A549 (cell line): ENCODE measurements at regions not wholly inside any gene's neighbourhood (a gene's known extent, or its start where the extent isn't known, plus 50 kb on each side); places are given as distances from the start of the nearest gene placed in this dataset.

Experiments
- ATAC-seq, 2 experiments: fragments of 200-7000 bp in 1 of 2; fragments of >200 bp in 1 of 2; cut with Nextera tagmentation in 1 of 2; cut with Tn5 transposase in 1 of 2; 3 replicates each; pipeline versions ENCODE4 v1.8.0 to v1.9.1; 2018 to 2020; ENCODE audit warnings: mild to moderate bottlenecking in 1 of 2, moderate library complexity in 1 of 2
- CTCF ChIA-PET: fragments of 300-600 bp; sonication (Branson Sonifier 250); formaldehyde crosslinking; extraction: SDS; loops from one replicate; lab custom pipeline; 2021; ENCODE audit warnings: antibody characterized with exemption, inconsistent platforms; lab: Yijun Ruan, JAX
- POLR2A ChIA-PET: fragments of 350-600 bp; formaldehyde crosslinking; extraction: SDS; loops from one replicate; lab custom pipeline; 2021; ENCODE audit warnings: antibody characterized with exemption, inconsistent platforms; lab: Yijun Ruan, JAX
- DNase-seq, 2 experiments: peaks; one replicate each; pipeline versions ENCODE4 v3.0.0 to v3.0.0-alpha.2; 2011 to 2016; ENCODE audit warnings: low read depth in 1 of 2, low spot score in 1 of 2
- FAIRE-seq: peaks from 2 replicates; lab custom pipeline; 2011; peaks lifted over from hg19 to GRCh38; lab: Jason Lieb, UNC
- H3K27ac ChIP-seq, 2 experiments: fragments of >200 bp; sonication (Bioruptor Twin); formaldehyde crosslinking; 3 replicates each; pipeline ENCODE4 v1.5.1; 2016 to 2017
- H3K4me1 ChIP-seq: fragments of >200 bp; sonication (Bioruptor Twin); formaldehyde crosslinking; 3 replicates; pipeline ENCODE4 v1.6.1; 2016
- H3K4me2 ChIP-seq: fragments of >200 bp; sonication (Bioruptor Twin); formaldehyde crosslinking; 3 replicates; pipeline ENCODE4 v1.6.1; 2016
- H3K4me3 ChIP-seq: fragments of >200 bp; sonication (Bioruptor Twin); formaldehyde crosslinking; 3 replicates; pipeline ENCODE4 v1.5.1; 2016
- H3K9me3 ChIP-seq: fragments of >200 bp; sonication (Bioruptor Twin); formaldehyde crosslinking; 3 replicates; pipeline ENCODE4 v1.6.1; 2016
- ATOH8 ChIP-seq: fragments of 250-450 bp; sonication (Bioruptor Pico); IDR thresholded peaks from 2 replicates; pipeline ENCODE4 v1.5.0; 2020; ENCODE audit warnings: low read depth, mild to moderate bottlenecking, moderate library complexity
- BCL3 ChIP-seq: fragments of >200 bp; sonication (Bioruptor Twin); formaldehyde crosslinking; IDR thresholded peaks from 3 replicates; pipeline ENCODE4 v1.6.1; 2016
- BHLHE40 ChIP-seq: IDR thresholded peaks from 2 replicates; pipeline ENCODE4 v1.6.1; 2012; ENCODE audit warnings: low read depth, low read length, inconsistent platforms
- E2F6 ChIP-seq: IDR thresholded peaks from 2 replicates; pipeline ENCODE4 v1.6.1; 2012; ENCODE audit warnings: low read depth, borderline replicate concordance
- ELK1 ChIP-seq: fragments of 150-350 bp; IDR thresholded peaks from 2 replicates; pipeline ENCODE4 v1.6.1; 2014; ENCODE audit warnings: low read depth, mild to moderate bottlenecking, low read length
- GATA3 ChIP-seq: IDR thresholded peaks from 2 replicates; pipeline ENCODE4 v1.6.1; 2012; ENCODE audit warnings: borderline replicate concordance
- HEYL ChIP-seq: fragments of 250-450 bp; sonication (Bioruptor Pico); IDR thresholded peaks from 2 replicates; pipeline ENCODE4 v1.8.0; 2021; ENCODE audit warnings: mild to moderate bottlenecking, moderate library complexity
- HMGXB4 ChIP-seq: fragments of 250-450 bp; sonication (Bioruptor Pico); IDR thresholded peaks from 2 replicates; pipeline ENCODE4 v1.5.0; 2021; ENCODE audit warnings: mild to moderate bottlenecking, moderate library complexity, borderline replicate concordance
- HOXB13 ChIP-seq: fragments of 250-450 bp; sonication (Bioruptor Pico); IDR thresholded peaks from 2 replicates; pipeline ENCODE4 v1.5.0; 2020; ENCODE audit warnings: low read depth, mild to moderate bottlenecking, moderate library complexity
- JUN ChIP-seq, 2 experiments: fragments of >200 bp; sonication (Bioruptor Twin); formaldehyde crosslinking; IDR thresholded peaks; 2 replicates in 1 of 2; 3 replicates in 1 of 2; pipeline ENCODE4 v1.6.1; 2016 to 2017
- JUNB ChIP-seq: fragments of >200 bp; sonication (Bioruptor Twin); formaldehyde crosslinking; IDR thresholded peaks from 2 replicates; pipeline ENCODE4 v1.6.1; 2016
- MYC ChIP-seq: IDR thresholded peaks from 2 replicates; pipeline ENCODE4 v1.6.1; 2012; ENCODE audit warnings: mild to moderate bottlenecking, inconsistent platforms, low read length, improper control_type of control experiment, borderline replicate concordance
- NFE2L2 ChIP-seq: fragments of 150-350 bp; conservative IDR thresholded peaks from 2 replicates; pipeline ENCODE4 v1.6.1; 2014; ENCODE audit warnings: low read length
- POLR2A ChIP-seq: IDR thresholded peaks from 2 replicates; pipeline ENCODE4 v1.6.1; 2012; ENCODE audit warnings: mild to moderate bottlenecking, low read length
- RCOR1 ChIP-seq: fragments of 150-350 bp; IDR thresholded peaks from 2 replicates; pipeline ENCODE4 v1.6.1; 2014; ENCODE audit warnings: antibody characterized with exemption, low read length, low read depth
- REST ChIP-seq: fragments of 200-600 bp; sonication (generic); IDR thresholded peaks from 2 replicates; pipeline ENCODE4 v1.6.1; 2016; ENCODE audit warnings: antibody characterized with exemption, mild to moderate bottlenecking, moderate library complexity
- SREBF2 ChIP-seq: fragments of 450-650 bp; IDR thresholded peaks from 2 replicates; pipeline ENCODE4 v1.6.1; 2014; ENCODE audit warnings: mild to moderate bottlenecking, moderate library complexity
- ZNF302 ChIP-seq: fragments of 250-450 bp; sonication (Bioruptor Pico); IDR thresholded peaks from 2 replicates; pipeline ENCODE4 v1.9.0; 2021; ENCODE audit warnings: inconsistent platforms, mild to moderate bottlenecking, moderate library complexity
- ZSCAN20 ChIP-seq: fragments of 250-450 bp; sonication (Bioruptor Pico); IDR thresholded peaks from 2 replicates; pipeline ENCODE4 v1.8.0; 2022; ENCODE audit warnings: mild to moderate bottlenecking, moderate library complexity
- WGBS: methylation state at CpG from one replicate; pipeline ENCODE4 v1.1.6; 2017; ENCODE audit errors: missing lambda C conversion rate; 5-methylcytosine and 5-hydroxymethylcytosine counted together

GRCh38 chr10:78828647-78829539 lies 239.9 kb upstream of the ZMIZ1 start:
- ChIA-PET POLR2A (no interaction called here), CTCF (interaction anchor here (0.8 to 1.2 kb wide), 4 partner anchors 14 to 781 kb away, joined by 3 to 6 read pairs (median 4); no protein-coding TSS in a partner anchor)
- 89% methylated on average over 24 of the region's 24 CpGs for WGBS
- Histone ChIP-seq H3K4me2 (peak overlapping the region; percentile 64; the same call in 2 of the 3 replicates), H3K4me3 (no peak overlapping the region), H3K4me1 (peaks cover 18% of the 10 kb centered on the region), H3K27ac (peak overlapping the region in 1 of 2 experiments; percentile 71; a peak in 3 of 6 replicates), H3K9me3 (peaks cover 21% of the 10 kb centered on the region)
- ATAC-seq (no peak), FAIRE-seq (no peak), DNase-seq (no peak)
- no peak for TF ChIP-seq ATOH8
- TF ChIP-seq REST, result no peak
- TF ChIP-seq BCL3, result no peak
- TF ChIP-seq RCOR1, result no peak
- TF ChIP-seq HOXB13, result no peak
- no peak for TF ChIP-seq JUNB

- no peak for DNase-seq
- Histone ChIP-seq H3K4me1 (peaks cover 18% of the 10 kb centered on the region), H3K4me3 (no peak overlapping the region), H3K9me3 (peaks cover 26% of the 10 kb centered on the region), H3K4me2 (peak overlapping the region; percentile 64), H3K27ac (peak overlapping the region; percentile 51 to 71; a peak in 4 of 6 replicates)
- WGBS, result 42% methylated on average over 9 of the region's 9 CpGs
- CTCF ChIA-PET, result interaction anchor here (1.2 kb wide), 1 partner anchor 22 kb away, joined by 3 read pairs; no protein-coding TSS in a partner anchor
- peak in 1 of 2 experiments; percentile 61; a peak in 3 of 6 replicates for ATAC-seq
- TF ChIP-seq E2F6 (no peak), HMGXB4 (no peak), ELK1 (no peak), HEYL (CRISPR knock-in tag) (no peak), BHLHE40 (no peak), NFE2L2 (no peak), POLR2A (no peak), MYC (no peak), SREBF2 (no peak), ZNF302 (CRISPR knock-in tag) (no peak), GATA3 (no peak), RCOR1 (no peak), ZSCAN20 (CRISPR knock-in tag) (no peak), JUN (IDR thresholded peaks at IDR 0.05) (no peak)
- FAIRE-seq, result no peak
- POLR2A ChIA-PET, result interaction anchor here (0.6 kb wide), 1 partner anchor 35 kb away, joined by 4 read pairs; no protein-coding TSS in a partner anchor
Measured at GRCh38 chr10:78829565-78829964, 239.2 kb upstream of the ZMIZ1 start.
